GM23338 (cell line): ENCODE measurements at regions not wholly inside any gene's neighbourhood (a gene's known extent, or its start where the extent isn't known, plus 50 kb on each side); places are given as distances from the start of the nearest gene placed in this dataset.

ENCODE experiments used
- EZH2 ChIP-seq: fragments of 200-600 bp; sonication (generic); IDR thresholded peaks from one replicate; pipeline ENCODE4 v1.8.0; 2017; ENCODE audit warnings: antibody characterized with exemption, mild to moderate bottlenecking, low read depth; ENCODE audit not compliant: unreplicated experiment
- EZH2phosphoT487 ChIP-seq: fragments of 200-600 bp; sonication (generic); IDR thresholded peaks from one replicate; pipeline ENCODE4 v1.8.1; 2018; ENCODE audit warnings: antibody characterized with exemption; ENCODE audit not compliant: unreplicated experiment
- NANOG ChIP-seq: IDR thresholded peaks from 2 replicates; pipeline ENCODE4 v1.6.1; 2016; ENCODE audit warnings: antibody characterized with exemption, borderline replicate concordance
- POLR2AphosphoS5 ChIP-seq: IDR thresholded peaks from 2 replicates; pipeline ENCODE4 v1.6.1; 2016; ENCODE audit warnings: antibody characterized with exemption, low read depth
- ZNF331 ChIP-seq: fragments of 250-450 bp; sonication (Bioruptor Pico); IDR thresholded peaks from 2 replicates; pipeline ENCODE4 v1.5.0; 2020; ENCODE audit warnings: low read depth, mild to moderate bottlenecking, moderate library complexity
- TF ChIP-seq, protein P1 (sequence below), 2 experiments: fragments of 200-600 bp in 1 of 2; sonication (generic) in 1 of 2; conservative IDR thresholded peaks; 2 replicates each; pipeline versions ENCODE4 v1.5.1 to v1.6.1; 2016 to 2017; ENCODE audit warnings: antibody characterized with exemption in 2 of 2, low read depth in 2 of 2, mild to moderate bottlenecking in 2 of 2, moderate library complexity in 1 of 2
- TF ChIP-seq, protein P2 (sequence below): IDR thresholded peaks from one replicate; pipeline ENCODE4 v1.6.1; 2018; ENCODE audit warnings: antibody characterized with exemption; ENCODE audit not compliant: unreplicated experiment

DNA sequence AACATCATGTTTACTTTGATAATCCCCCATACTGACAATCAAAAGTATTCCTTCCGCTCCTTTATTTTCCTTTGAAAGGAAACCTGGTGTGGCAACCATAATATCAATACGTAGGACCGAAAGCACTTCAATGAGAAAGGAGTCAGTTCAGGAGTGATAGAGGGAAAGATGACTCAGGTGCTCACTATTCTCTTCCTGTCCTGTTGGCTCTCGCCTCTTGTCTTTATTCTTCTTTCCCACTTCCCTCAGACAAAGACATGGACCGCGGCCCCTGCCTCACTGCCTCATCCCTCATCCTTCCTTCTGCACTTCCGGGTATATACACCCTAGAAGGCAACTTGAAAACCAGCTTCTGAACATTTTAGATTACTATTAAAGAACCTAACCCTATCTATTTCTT lies 49.8 kb upstream of the TNIP3 start:
- TF ChIP-seq, protein P1, sequence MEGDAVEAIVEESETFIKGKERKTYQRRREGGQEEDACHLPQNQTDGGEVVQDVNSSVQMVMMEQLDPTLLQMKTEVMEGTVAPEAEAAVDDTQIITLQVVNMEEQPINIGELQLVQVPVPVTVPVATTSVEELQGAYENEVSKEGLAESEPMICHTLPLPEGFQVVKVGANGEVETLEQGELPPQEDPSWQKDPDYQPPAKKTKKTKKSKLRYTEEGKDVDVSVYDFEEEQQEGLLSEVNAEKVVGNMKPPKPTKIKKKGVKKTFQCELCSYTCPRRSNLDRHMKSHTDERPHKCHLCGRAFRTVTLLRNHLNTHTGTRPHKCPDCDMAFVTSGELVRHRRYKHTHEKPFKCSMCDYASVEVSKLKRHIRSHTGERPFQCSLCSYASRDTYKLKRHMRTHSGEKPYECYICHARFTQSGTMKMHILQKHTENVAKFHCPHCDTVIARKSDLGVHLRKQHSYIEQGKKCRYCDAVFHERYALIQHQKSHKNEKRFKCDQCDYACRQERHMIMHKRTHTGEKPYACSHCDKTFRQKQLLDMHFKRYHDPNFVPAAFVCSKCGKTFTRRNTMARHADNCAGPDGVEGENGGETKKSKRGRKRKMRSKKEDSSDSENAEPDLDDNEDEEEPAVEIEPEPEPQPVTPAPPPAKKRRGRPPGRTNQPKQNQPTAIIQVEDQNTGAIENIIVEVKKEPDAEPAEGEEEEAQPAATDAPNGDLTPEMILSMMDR (conservative IDR thresholded peaks at IDR 0.05; ENCODE audit: low read depth in 2 of 2) = no peak
- TF ChIP-seq EZH2 = no peak
- no peak for TF ChIP-seq POLR2AphosphoS5
- no peak for TF ChIP-seq EZH2phosphoT487
- no peak for TF ChIP-seq ZNF331 (CRISPR knock-in tag)
- TF ChIP-seq, protein P2, sequence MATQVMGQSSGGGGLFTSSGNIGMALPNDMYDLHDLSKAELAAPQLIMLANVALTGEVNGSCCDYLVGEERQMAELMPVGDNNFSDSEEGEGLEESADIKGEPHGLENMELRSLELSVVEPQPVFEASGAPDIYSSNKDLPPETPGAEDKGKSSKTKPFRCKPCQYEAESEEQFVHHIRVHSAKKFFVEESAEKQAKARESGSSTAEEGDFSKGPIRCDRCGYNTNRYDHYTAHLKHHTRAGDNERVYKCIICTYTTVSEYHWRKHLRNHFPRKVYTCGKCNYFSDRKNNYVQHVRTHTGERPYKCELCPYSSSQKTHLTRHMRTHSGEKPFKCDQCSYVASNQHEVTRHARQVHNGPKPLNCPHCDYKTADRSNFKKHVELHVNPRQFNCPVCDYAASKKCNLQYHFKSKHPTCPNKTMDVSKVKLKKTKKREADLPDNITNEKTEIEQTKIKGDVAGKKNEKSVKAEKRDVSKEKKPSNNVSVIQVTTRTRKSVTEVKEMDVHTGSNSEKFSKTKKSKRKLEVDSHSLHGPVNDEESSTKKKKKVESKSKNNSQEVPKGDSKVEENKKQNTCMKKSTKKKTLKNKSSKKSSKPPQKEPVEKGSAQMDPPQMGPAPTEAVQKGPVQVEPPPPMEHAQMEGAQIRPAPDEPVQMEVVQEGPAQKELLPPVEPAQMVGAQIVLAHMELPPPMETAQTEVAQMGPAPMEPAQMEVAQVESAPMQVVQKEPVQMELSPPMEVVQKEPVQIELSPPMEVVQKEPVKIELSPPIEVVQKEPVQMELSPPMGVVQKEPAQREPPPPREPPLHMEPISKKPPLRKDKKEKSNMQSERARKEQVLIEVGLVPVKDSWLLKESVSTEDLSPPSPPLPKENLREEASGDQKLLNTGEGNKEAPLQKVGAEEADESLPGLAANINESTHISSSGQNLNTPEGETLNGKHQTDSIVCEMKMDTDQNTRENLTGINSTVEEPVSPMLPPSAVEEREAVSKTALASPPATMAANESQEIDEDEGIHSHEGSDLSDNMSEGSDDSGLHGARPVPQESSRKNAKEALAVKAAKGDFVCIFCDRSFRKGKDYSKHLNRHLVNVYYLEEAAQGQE = no peak
- no peak for TF ChIP-seq NANOG
